HG02943 (cell line): ENCODE measurements at regions not wholly inside any gene's neighbourhood (a gene's known extent, or its start where the extent isn't known, plus 50 kb on each side); places are given as distances from the start of the nearest gene placed in this dataset.

Experiments
- ATAC-seq: cut with Tn5 transposase; IDR thresholded peaks from one replicate; pipeline ENCODE4 v1.9.1; 2021; ENCODE audit warnings: mild to moderate bottlenecking, low read depth, moderate library complexity; ENCODE audit not compliant: unreplicated experiment

- ATAC-seq: no peak
Observed at GRCh38 chr3:28867836-28868235, 413.0 kb upstream of the RBMS3 start.

DNA sequence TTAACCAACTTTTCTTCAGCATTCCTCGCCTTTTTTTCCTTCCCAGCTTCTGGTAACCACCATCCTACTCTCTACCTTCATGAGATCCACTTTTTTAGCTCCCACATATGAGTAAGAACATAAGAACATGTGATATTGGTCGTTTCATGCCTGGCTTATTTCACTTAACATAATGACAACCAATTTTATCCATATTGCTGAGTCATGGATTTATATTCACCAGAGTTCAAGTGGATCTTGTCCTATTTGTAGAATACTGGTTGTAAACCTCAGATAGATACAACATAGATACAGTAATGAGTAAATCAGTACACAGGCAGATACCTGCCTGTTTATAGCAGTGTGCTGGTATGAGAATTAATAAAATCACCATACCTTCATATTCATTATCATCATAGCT lies 412.0 kb upstream of the RBMS3 start:
- no peak for ATAC-seq

DNA sequence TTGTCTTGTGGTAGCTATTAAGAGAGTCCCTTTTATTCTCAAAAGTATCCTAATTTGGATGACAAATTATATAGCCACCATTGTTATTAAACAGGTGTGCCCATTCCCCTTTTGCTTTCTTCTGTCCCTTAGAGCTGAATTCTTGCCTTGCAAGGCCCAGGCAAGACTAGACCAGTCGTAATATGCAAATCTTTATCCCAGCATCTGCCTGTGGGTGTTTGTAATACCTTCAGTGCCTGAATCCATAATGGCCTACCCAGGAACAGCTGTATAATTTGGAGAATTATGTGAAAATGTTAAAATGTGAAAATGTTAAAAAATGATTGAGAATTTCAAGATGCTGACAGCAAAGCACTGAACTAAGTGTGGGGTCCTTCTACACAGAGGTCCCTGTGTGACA lies 403.0 kb upstream of the RBMS3 start:
- ATAC-seq: no peak

DNA sequence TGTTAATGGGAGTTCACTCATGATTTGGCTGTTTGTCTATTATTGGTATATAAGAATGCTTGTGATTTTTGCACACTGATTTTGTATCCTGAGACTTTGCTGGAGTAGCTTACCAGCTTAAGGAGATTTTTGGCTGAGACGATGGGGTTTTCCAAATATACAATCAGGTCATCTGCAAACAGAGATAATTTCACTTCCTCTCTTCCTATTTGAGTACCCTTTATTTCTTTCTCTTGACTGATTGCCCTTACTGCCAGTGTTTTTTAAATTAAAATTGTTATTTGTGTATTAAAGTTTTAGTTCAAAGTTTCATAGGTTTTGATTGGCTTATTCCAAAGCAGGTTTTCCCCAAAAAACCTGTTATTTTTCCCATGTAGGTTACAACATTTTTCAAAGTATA lies 390.5 kb upstream of the RBMS3 start:
- ATAC-seq: no peak

GRCh38 chr3:28891485-28891884 lies 389.4 kb upstream of the RBMS3 start:
- ATAC-seq: no peak

DNA sequence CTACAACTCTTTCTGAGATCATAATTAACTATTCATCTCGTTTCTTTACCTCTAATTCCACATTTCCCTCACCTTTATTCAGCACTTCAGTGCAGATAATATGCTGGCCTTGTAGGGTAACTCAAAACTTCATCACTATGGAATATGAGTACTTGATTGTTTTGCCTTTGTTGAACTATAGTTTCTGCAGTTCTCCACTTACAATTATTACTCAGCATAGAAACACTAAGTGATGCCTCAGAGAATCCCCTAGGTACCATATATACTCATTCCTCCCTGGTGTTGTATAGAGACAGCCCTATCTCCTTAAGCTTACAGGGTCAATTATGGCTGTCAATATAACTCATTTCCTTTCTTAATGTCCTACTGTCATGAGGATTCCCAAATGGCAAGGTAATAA lies 380.6 kb upstream of the RBMS3 start:
- no peak for ATAC-seq

DNA sequence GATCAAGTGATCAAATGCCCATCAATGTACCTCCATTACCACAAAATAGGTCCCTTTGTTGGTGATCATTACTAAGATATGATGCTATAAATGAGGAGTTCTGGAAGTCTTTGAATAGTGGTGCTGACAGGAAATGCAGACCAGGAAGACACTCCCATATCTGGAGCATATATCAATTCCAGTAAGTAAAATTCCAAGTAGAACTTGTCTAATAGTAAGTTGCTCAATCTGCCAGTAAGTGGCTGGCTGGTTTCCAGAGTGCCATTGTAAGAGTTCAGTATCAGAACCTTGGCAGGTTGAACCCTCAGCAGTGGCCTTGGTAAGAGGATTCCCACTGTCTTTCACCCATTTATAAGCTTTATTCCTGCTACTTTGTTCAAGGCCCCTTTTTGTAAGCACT lies 379.9 kb upstream of the RBMS3 start:
- ATAC-seq: no peak

GRCh38 chr3:28903171-28903601 lies 377.7 kb upstream of the RBMS3 start:
- no peak for ATAC-seq

GRCh38 chr3:28905798-28906197 lies 375.1 kb upstream of the RBMS3 start:
- ATAC-seq: no peak

- no peak for ATAC-seq
Observed at GRCh38 chr3:28906561-28907310, 374.1 kb upstream of the RBMS3 start.

GRCh38 chr3:28907616-28908015 lies 373.3 kb upstream of the RBMS3 start:
- no peak for ATAC-seq

- no peak for ATAC-seq
Observed at GRCh38 chr3:28912120-28912885, 368.6 kb upstream of the RBMS3 start.

GRCh38 chr3:28915741-28916500 lies 364.9 kb upstream of the RBMS3 start:
- ATAC-seq: no peak

DNA sequence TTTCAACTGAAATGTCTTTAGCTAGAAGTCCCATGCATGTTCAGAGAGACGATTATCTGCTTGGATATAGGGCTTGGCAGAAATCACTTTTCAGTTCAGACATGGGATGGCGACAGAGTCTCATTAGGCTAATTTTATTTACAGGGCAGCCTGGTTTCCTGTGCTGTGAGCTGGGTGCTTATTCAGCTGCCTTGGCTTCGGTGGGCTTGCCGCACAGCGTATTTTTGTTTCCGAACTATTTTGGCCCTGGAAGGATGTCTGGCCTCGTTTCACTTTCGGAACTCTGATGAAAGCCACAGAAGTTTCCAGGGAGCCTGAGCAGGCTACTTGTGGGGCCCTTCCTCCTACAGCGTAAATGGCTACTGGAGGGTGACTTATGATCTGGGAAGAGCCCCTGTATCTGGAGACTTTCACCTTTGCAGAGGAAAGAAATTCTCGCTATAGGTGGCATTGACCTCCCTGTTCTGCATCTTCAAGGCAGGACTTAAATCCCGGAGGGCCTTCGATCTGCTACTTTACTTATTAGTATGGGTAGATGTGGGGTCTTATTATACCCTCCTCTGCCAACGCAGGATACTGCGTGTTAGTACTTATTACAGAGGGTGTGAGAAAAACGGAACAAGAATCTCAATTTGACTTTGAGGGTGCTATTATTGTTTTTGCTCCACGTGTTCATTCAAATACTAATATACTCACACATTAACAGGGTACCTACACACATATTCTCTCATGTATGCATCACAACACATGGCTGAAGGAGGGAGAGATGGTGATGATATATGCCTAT lies 364.0 kb upstream of the RBMS3 start:
- ATAC-seq: peak; percentile 90

DNA sequence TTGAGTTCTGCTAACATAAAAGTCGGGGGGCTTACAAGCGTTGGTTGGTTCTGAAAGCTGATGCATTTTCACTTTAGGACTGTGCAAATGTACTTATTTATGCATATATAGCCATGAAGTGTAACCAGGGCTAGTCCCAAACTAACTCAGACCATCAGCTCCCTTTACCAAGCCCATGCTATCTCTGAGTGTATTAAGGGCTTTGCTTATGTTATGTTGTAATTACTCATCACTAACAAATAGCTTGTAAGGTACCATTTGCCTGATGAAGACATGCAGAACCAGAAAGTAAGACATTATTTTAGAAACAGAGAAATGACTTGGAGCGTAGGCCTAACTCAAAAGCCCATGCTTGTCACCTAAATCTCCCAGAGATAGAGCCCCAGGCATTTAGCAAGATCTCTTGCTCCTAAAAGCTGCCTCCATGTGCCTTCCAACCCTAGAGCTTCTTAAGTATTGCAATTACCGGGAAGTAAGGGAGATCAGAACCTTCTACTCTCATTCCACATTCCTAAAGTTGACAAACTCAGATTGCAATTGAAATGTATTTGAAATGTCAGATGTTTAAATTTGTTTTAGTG lies 362.9 kb upstream of the RBMS3 start:
- ATAC-seq: no peak

DNA sequence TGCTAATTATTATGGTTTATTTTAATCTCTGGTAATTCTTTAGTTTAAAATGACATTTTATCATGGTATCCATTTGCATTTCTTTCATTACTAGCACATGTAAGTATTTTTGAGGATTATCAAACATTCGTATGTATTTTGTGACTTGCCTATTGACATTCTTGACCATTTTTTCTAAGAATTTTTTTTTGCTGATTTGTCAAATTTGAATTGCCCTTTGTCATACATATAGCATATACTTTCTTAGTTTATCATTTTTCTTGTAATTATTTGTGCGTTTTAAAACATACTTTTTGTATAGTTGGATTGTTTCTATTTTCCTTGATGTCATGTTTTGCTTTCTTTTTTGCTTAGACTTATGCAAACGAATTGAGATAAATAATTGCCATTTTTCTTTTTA lies 358.5 kb upstream of the RBMS3 start:
- ATAC-seq: no peak

- ATAC-seq: no peak
Observed at GRCh38 chr3:28923994-28924393, 356.9 kb upstream of the RBMS3 start.

DNA sequence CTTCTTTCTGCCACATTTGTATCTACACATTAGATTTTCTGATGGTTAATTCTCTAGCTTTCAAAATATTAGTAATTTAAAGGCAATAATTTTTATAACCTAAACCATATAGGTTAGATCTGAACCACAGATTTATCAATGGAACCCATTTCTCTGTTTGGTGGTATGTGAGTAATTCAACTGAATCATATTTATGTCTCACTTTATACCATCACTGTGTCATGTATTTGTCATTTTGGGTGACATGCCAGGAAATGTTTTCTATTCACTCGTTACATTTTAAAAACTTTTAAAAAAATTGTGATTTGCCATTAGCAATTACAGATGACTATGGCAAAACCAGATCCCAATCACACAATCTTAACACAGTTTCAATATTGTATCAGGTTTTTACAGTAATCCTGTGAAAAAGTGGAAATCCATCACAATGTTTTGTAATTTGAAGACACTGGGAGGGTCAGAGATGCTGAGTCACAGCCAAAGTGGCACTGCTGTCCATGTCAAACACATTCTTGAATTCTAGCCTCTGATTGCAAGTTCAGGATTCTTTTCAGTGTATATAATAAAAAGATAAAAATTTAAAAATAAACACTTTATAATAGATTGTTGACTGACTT lies 356.0 kb upstream of the RBMS3 start:
- ATAC-seq: no peak

DNA sequence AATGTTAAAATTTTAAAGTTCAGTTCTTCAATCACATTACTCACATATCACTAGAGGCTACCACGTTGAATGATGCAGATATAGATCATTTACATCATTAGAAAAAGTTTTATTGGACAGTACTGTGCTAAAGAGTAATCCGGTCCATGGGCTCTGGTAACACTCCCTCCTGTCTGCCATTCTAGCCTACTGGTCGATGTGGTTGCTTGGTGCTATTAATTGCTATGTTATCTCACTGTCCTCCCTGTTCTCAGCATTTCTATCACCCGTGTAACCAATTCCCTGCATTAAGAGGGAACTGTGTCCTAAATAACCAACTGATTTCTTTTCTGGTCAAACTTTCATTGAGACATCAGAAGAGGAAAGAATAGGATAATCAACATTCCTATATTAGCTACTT lies 347.5 kb upstream of the RBMS3 start:
- no peak for ATAC-seq
